HUES6 (cell line): ENCODE measurements at regions not wholly inside any gene's neighbourhood (a gene's known extent, or its start where the extent isn't known, plus 50 kb on each side); places are given as distances from the start of the nearest gene placed in this dataset.

ENCODE experiments used
- H3K27ac ChIP-seq: 2 replicates; pipeline ENCODE4 v1.7.0; 2013; ENCODE audit warnings: low read depth, mild to moderate bottlenecking, low read length, inconsistent platforms
- H3K27me3 ChIP-seq: 2 replicates; pipeline ENCODE4 v1.6.1; 2013; ENCODE audit warnings: low read length; ENCODE audit not compliant: control insufficient read depth, insufficient read depth
- H3K36me3 ChIP-seq: 2 replicates; pipeline ENCODE4 v1.6.1; 2013; ENCODE audit warnings: low read length; ENCODE audit not compliant: control insufficient read depth, insufficient read depth
- H3K4me1 ChIP-seq: 2 replicates; pipeline ENCODE4 v1.6.1; 2013; ENCODE audit warnings: low read length; ENCODE audit not compliant: control insufficient read depth, insufficient read depth
- H3K4me3 ChIP-seq: 2 replicates; pipeline ENCODE4 v1.5.1; 2013; ENCODE audit warnings: low read depth, low read length
- H3K9ac ChIP-seq: one replicate; pipeline ENCODE4 v1.6.1; 2013; ENCODE audit warnings: mild to moderate bottlenecking, low read length
- H3K9me3 ChIP-seq: 2 replicates; pipeline ENCODE4 v1.6.1; 2013; ENCODE audit warnings: low read depth, low read length; ENCODE audit not compliant: control insufficient read depth, insufficient read depth

- Histone ChIP-seq H3K4me1 (peaks cover 17% of the 10 kb centered on the region; the same call in 1 of the 2 replicates), H3K9me3 (no peaks in the 10 kb centered on the region), H3K27ac (no peak overlapping the region), H3K9ac (no peak overlapping the region), H3K4me3 (no peak overlapping the region), H3K27me3 (no peaks in the 10 kb centered on the region), H3K36me3 (no peaks in the 10 kb centered on the region)
Observed at GRCh38 chr9:107210775-107211174, 72.3 kb upstream of the RAD23B start.

GRCh38 chr9:107211284-107211923, 71.7 kb upstream of the RAD23B start:
- Histone ChIP-seq H3K27ac (no peak overlapping the region), H3K4me3 (no peak overlapping the region), H3K9ac (no peak overlapping the region), H3K9me3 (no peaks in the 10 kb centered on the region), H3K27me3 (no peaks in the 10 kb centered on the region), H3K4me1 (peaks cover 17% of the 10 kb centered on the region; the same call in 1 of the 2 replicates), H3K36me3 (no peaks in the 10 kb centered on the region)

- Histone ChIP-seq H3K27me3 (no peaks in the 10 kb centered on the region), H3K27ac (no peak overlapping the region), H3K9me3 (no peaks in the 10 kb centered on the region), H3K4me3 (no peak overlapping the region), H3K36me3 (no peaks in the 10 kb centered on the region), H3K9ac (no peak overlapping the region), H3K4me1 (peaks cover 17% of the 10 kb centered on the region; the same call in 1 of the 2 replicates)
Observed at GRCh38 chr9:107212613-107213012, 70.5 kb upstream of the RAD23B start.

- Histone ChIP-seq H3K4me3 (no peak overlapping the region), H3K9me3 (no peaks in the 10 kb centered on the region)
Observed at GRCh38 chr9:107213080-107213479, 70.0 kb upstream of the RAD23B start.

GRCh38 chr9:107213561-107214028, 69.5 kb upstream of the RAD23B start:
- H3K27ac ChIP-seq = no peak overlapping the region

More at GRCh38 chr9:107213080-107213479, 70.0 kb upstream of the RAD23B start:
- H3K4me1 ChIP-seq = peaks cover 17% of the 10 kb centered on the region; the same call in 1 of the 2 replicates
- no peaks in the 10 kb centered on the region for H3K27me3 ChIP-seq
- no peaks in the 10 kb centered on the region for H3K36me3 ChIP-seq
- H3K9ac ChIP-seq = no peak overlapping the region
- H3K27ac ChIP-seq = no peak overlapping the region

GRCh38 chr9:107214381-107214780, 68.7 kb upstream of the RAD23B start:
- Histone ChIP-seq H3K9me3 (no peaks in the 10 kb centered on the region), H3K36me3 (no peaks in the 10 kb centered on the region), H3K9ac (no peak overlapping the region), H3K27ac (no peak overlapping the region), H3K4me3 (no peak overlapping the region), H3K4me1 (peaks cover 17% of the 10 kb centered on the region; the same call in 1 of the 2 replicates), H3K27me3 (no peaks in the 10 kb centered on the region)

More at GRCh38 chr9:107213561-107214028, 69.5 kb upstream of the RAD23B start:
- Histone ChIP-seq H3K36me3 (no peaks in the 10 kb centered on the region), H3K9me3 (no peaks in the 10 kb centered on the region), H3K9ac (peak overlapping the region; percentile 12), H3K27me3 (no peaks in the 10 kb centered on the region), H3K4me3 (no peak overlapping the region), H3K4me1 (peaks cover 17% of the 10 kb centered on the region; the same call in 1 of the 2 replicates)

GRCh38 chr9:107214915-107215314, 68.2 kb upstream of the RAD23B start:
- H3K4me1 ChIP-seq = peaks cover 17% of the 10 kb centered on the region; the same call in 1 of the 2 replicates
- H3K9me3 ChIP-seq = no peaks in the 10 kb centered on the region
- H3K4me3 ChIP-seq = no peak overlapping the region
- H3K27ac ChIP-seq = no peak overlapping the region
- no peak overlapping the region for H3K9ac ChIP-seq
- no peaks in the 10 kb centered on the region for H3K36me3 ChIP-seq
- H3K27me3 ChIP-seq = no peaks in the 10 kb centered on the region

- Histone ChIP-seq H3K27ac (no peak overlapping the region), H3K4me3 (no peak overlapping the region), H3K4me1 (peaks cover 17% of the 10 kb centered on the region; the same call in 1 of the 2 replicates)
Observed at GRCh38 chr9:107215381-107215780, 67.7 kb upstream of the RAD23B start.

GRCh38 chr9:107216329-107216728, 66.8 kb upstream of the RAD23B start:
- H3K27me3 ChIP-seq = no peaks in the 10 kb centered on the region
- no peak overlapping the region for H3K27ac ChIP-seq
- H3K36me3 ChIP-seq = no peaks in the 10 kb centered on the region
- no peak overlapping the region for H3K9ac ChIP-seq
- H3K9me3 ChIP-seq = no peaks in the 10 kb centered on the region
- peaks cover 16% of the 10 kb centered on the region; the same call in 1 of the 2 replicates for H3K4me1 ChIP-seq
- no peak overlapping the region for H3K4me3 ChIP-seq

More at GRCh38 chr9:107215381-107215780, 67.7 kb upstream of the RAD23B start:
- no peaks in the 10 kb centered on the region for H3K27me3 ChIP-seq
- H3K36me3 ChIP-seq = no peaks in the 10 kb centered on the region
- no peaks in the 10 kb centered on the region for H3K9me3 ChIP-seq
- H3K9ac ChIP-seq = no peak overlapping the region

- Histone ChIP-seq H3K4me3 (no peak overlapping the region), H3K4me1 (peaks cover 5% of the 10 kb centered on the region; the same call in 1 of the 2 replicates), H3K36me3 (no peaks in the 10 kb centered on the region), H3K27ac (no peak overlapping the region), H3K27me3 (no peaks in the 10 kb centered on the region), H3K9ac (no peak overlapping the region), H3K9me3 (no peaks in the 10 kb centered on the region)
Observed at GRCh38 chr9:107218829-107219485, 64.1 kb upstream of the RAD23B start.

GRCh38 chr9:107219486-107220077, 63.5 kb upstream of the RAD23B start:
- Histone ChIP-seq H3K4me3 (no peak overlapping the region), H3K27me3 (no peaks in the 10 kb centered on the region)

More at GRCh38 chr9:107219486-107220077, 63.5 kb upstream of the RAD23B start:
- Histone ChIP-seq H3K36me3 (no peaks in the 10 kb centered on the region), H3K9me3 (no peaks in the 10 kb centered on the region), H3K27ac (no peak overlapping the region), H3K9ac (no peak overlapping the region), H3K4me1 (peaks cover 5% of the 10 kb centered on the region; the same call in 1 of the 2 replicates)
